Mesenchymal stem cell (in vitro differentiated cells and primary cell): ENCODE measurements at regions not wholly inside any gene's neighbourhood (a gene's known extent, or its start where the extent isn't known, plus 50 kb on each side); places are given as distances from the start of the nearest gene placed in this dataset.

Experiments used
- DNase-seq: peaks from one replicate; pipeline ENCODE4 v3.0.0-alpha.2; 2013
- H2AFZ ChIP-seq: one replicate; pipeline ENCODE4 v1.6.1; 2013; ENCODE audit warnings: low read depth, mild to moderate bottlenecking, control low read depth, inconsistent platforms, low read length, moderate library complexity
- H2AK5ac ChIP-seq: 2 replicates; pipeline ENCODE4 v1.6.1; 2013; ENCODE audit warnings: low read length, moderate library complexity, mild to moderate bottlenecking, inconsistent platforms; ENCODE audit not compliant: severe bottlenecking
- H2BK120ac ChIP-seq: one replicate; pipeline ENCODE4 v1.6.1; 2013; ENCODE audit warnings: low read depth, mild to moderate bottlenecking, inconsistent platforms, low read length, moderate library complexity
- H2BK12ac ChIP-seq, 2 experiments: one replicate each; pipeline ENCODE4 v1.6.1; 2013; ENCODE audit warnings: inconsistent platforms in 2 of 2, low read length in 2 of 2, mild to moderate bottlenecking in 2 of 2, moderate library complexity in 2 of 2, control low read depth in 1 of 2
- H2BK15ac ChIP-seq: one replicate; pipeline ENCODE4 v1.6.1; 2013; ENCODE audit warnings: mild to moderate bottlenecking, low read depth, inconsistent platforms; ENCODE audit not compliant: poor library complexity, severe bottlenecking
- H2BK5ac ChIP-seq: 2 replicates; pipeline ENCODE4 v1.6.1; 2013; ENCODE audit warnings: low read depth, mild to moderate bottlenecking, low read length, control low read depth, inconsistent platforms; ENCODE audit not compliant: poor library complexity, severe bottlenecking
- H3K14ac ChIP-seq, 2 experiments: one replicate each; pipeline ENCODE4 v1.6.1; 2013; ENCODE audit warnings: inconsistent platforms in 2 of 2, low read length in 2 of 2, control low read depth in 1 of 2, mild to moderate bottlenecking in 1 of 2, moderate library complexity in 1 of 2
- H3K18ac ChIP-seq, 2 experiments: one replicate each; pipeline ENCODE4 v1.6.1; 2013; ENCODE audit warnings: inconsistent platforms in 2 of 2, low read length in 2 of 2, control low read depth in 1 of 2, low read depth in 1 of 2, mild to moderate bottlenecking in 1 of 2
- H3K23ac ChIP-seq, 2 experiments: one replicate each; pipeline ENCODE4 v1.6.1; 2013; ENCODE audit warnings: inconsistent platforms in 2 of 2, low read length in 2 of 2, mild to moderate bottlenecking in 2 of 2, moderate library complexity in 2 of 2, control low read depth in 1 of 2
- H3K27ac ChIP-seq: 2 replicates; pipeline ENCODE4 v1.5.1; 2013; ENCODE audit warnings: mild to moderate bottlenecking, moderate library complexity, low read length, control low read depth, inconsistent platforms; ENCODE audit not compliant: poor library complexity, severe bottlenecking
- H3K27me3 ChIP-seq, 2 experiments: 2 replicates each; pipeline versions ENCODE4 v1.6.1 to v1.7.0; 2013; ENCODE audit warnings: low read length in 2 of 2, mild to moderate bottlenecking in 2 of 2, moderate library complexity in 2 of 2, control low read depth in 1 of 2, inconsistent platforms in 1 of 2; ENCODE audit not compliant: control insufficient read depth in 1 of 2, insufficient read depth in 1 of 2
- H3K36me3 ChIP-seq, 2 experiments: 2 replicates each; pipeline versions ENCODE4 v1.6.1 to v1.7.0; 2013; ENCODE audit warnings: low read length in 2 of 2, control low read depth in 1 of 2, inconsistent platforms in 1 of 2, low read depth in 1 of 2, mild to moderate bottlenecking in 1 of 2; ENCODE audit not compliant: insufficient read depth in 2 of 2, control insufficient read depth in 1 of 2
- H3K4ac ChIP-seq, 2 experiments: one replicate each; pipeline ENCODE4 v1.6.1; 2013; ENCODE audit warnings: inconsistent platforms in 2 of 2, low read length in 2 of 2, mild to moderate bottlenecking in 2 of 2, moderate library complexity in 2 of 2, control low read depth in 1 of 2, low read depth in 1 of 2
- H3K4me1 ChIP-seq: 2 replicates; pipeline ENCODE4 v1.6.1; 2013; ENCODE audit warnings: low read depth, low read length, control low read depth; ENCODE audit not compliant: control insufficient read depth, insufficient read depth
- H3K4me2 ChIP-seq: 2 replicates; pipeline ENCODE4 v1.6.1; 2013; ENCODE audit warnings: low read length, mild to moderate bottlenecking, inconsistent platforms; ENCODE audit not compliant: poor library complexity, severe bottlenecking
- H3K4me3 ChIP-seq, 2 experiments: 2 replicates each; pipeline versions ENCODE4 v1.5.1 to v1.7.0; 2013; ENCODE audit warnings: low read length in 2 of 2, mild to moderate bottlenecking in 2 of 2, control low read depth in 1 of 2, low read depth in 1 of 2; ENCODE audit not compliant: insufficient read depth in 1 of 2
- H3K79me1 ChIP-seq: replicated peaks from 2 replicates; pipeline ENCODE4 v1.6.1; 2013; ENCODE audit warnings: mild to moderate bottlenecking, control low read depth, low read length, inconsistent platforms; ENCODE audit not compliant: poor library complexity, severe bottlenecking
- H3K9ac ChIP-seq: 2 replicates; pipeline ENCODE4 v1.7.0; 2013; ENCODE audit warnings: mild to moderate bottlenecking, low read length, moderate library complexity
- H3K9me3 ChIP-seq: 2 replicates; pipeline ENCODE4 v1.7.0; 2013; ENCODE audit warnings: mild to moderate bottlenecking, low read length; ENCODE audit not compliant: control insufficient read depth
- H4K8ac ChIP-seq: one replicate; pipeline ENCODE4 v1.6.1; 2013; ENCODE audit warnings: inconsistent platforms, mild to moderate bottlenecking, low read length, moderate library complexity
- H4K91ac ChIP-seq: one replicate; pipeline ENCODE4 v1.6.1; 2013; ENCODE audit warnings: mild to moderate bottlenecking, low read length, inconsistent platforms
- WGBS: methylation state at CpG from one replicate; pipeline ENCODE4 v1.1.7; 2013; ENCODE audit warnings: mixed read lengths; 5-methylcytosine and 5-hydroxymethylcytosine counted together

DNA sequence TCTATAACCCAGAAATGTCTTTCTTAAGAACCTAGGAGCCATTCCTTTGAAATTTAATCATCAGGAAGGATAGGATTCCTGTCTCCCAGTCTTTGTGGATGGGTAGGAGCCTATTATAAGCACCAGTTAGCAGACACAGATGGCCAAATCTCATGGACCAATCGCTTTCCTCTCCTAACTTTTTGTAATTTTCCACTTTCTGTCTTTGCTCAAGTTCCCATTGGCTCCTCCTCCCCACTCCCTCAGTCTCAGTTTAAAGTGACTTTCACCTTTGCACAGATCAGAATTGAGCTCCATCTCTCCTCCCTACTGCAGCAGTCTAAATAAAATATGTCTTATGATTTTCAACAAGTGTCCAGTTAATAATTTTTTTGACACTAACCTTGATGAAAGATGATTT, 192.3 kb downstream of the HS3ST3A1 start:
- Histone ChIP-seq H2AK5ac (no peak overlapping the region), H2AFZ (no peak overlapping the region), H4K91ac (no peak overlapping the region), H3K9me3 (no peaks in the 10 kb centered on the region), H2BK12ac (no peak overlapping the region), H3K4me2 (no peak overlapping the region), H2BK5ac (no peak overlapping the region), H3K4me3 (no peak overlapping the region), H3K18ac (no peak overlapping the region), H2BK15ac (no peak overlapping the region), H3K14ac (no peak overlapping the region), H3K9ac (no peak overlapping the region), H3K4me1 (no peaks in the 10 kb centered on the region), H3K4ac (no peak overlapping the region), H3K79me1 (no peaks in the 10 kb centered on the region), H4K8ac (no peak overlapping the region), H3K27me3 (no peaks in the 10 kb centered on the region), H2BK120ac (no peak overlapping the region), H3K27ac (no peak overlapping the region), H3K23ac (no peak overlapping the region), H3K36me3 (no peaks in the 10 kb centered on the region)
- 92% methylated on average over 1 of the region's 1 CpG for WGBS
- no peak for DNase-seq

DNA sequence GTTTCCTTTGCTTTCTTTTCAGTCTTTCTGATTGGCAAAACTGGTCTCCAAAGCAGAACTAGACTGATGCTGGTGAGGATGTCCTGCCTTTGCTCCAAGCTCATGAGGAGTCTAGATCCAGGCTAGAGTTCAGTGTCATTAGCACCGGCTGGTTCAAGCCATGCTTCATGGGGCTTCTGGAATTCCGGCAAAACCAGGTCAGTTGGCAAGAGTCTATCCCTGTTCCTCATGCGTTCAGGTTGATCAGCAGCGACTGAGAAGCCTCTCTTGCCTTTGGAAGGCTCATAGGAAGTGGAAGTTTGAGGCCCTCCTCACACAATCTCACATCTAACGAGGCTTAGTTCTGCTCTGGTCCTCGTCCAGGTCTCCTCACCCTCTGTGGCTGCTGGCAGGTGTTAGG, 194.3 kb downstream of the HS3ST3A1 start:
- no peak overlapping the region for H3K4ac ChIP-seq
- H3K9ac ChIP-seq = no peak overlapping the region
- no peaks in the 10 kb centered on the region for H3K36me3 ChIP-seq
- no peak overlapping the region for H2BK15ac ChIP-seq
- no peak overlapping the region for H4K91ac ChIP-seq
- no peaks in the 10 kb centered on the region for H3K9me3 ChIP-seq
- no peak overlapping the region for H3K14ac ChIP-seq
- no peak overlapping the region for H2BK12ac ChIP-seq
- no peak overlapping the region for H2BK120ac ChIP-seq
- no peak overlapping the region for H3K23ac ChIP-seq
- no peaks in the 10 kb centered on the region for H3K27me3 ChIP-seq
- H3K4me2 ChIP-seq = no peak overlapping the region
- DNase-seq = no peak
- no peaks in the 10 kb centered on the region for H3K4me1 ChIP-seq
- no peak overlapping the region for H2BK5ac ChIP-seq
- no peaks in the 10 kb centered on the region for H3K79me1 ChIP-seq
- no peak overlapping the region for H2AK5ac ChIP-seq
- no peak overlapping the region for H4K8ac ChIP-seq
- H3K27ac ChIP-seq = no peak overlapping the region
- H3K18ac ChIP-seq = no peak overlapping the region
- no peak overlapping the region for H3K4me3 ChIP-seq
- no peak overlapping the region for H2AFZ ChIP-seq
- WGBS = 87% methylated on average over 6 of the region's 6 CpGs

DNA sequence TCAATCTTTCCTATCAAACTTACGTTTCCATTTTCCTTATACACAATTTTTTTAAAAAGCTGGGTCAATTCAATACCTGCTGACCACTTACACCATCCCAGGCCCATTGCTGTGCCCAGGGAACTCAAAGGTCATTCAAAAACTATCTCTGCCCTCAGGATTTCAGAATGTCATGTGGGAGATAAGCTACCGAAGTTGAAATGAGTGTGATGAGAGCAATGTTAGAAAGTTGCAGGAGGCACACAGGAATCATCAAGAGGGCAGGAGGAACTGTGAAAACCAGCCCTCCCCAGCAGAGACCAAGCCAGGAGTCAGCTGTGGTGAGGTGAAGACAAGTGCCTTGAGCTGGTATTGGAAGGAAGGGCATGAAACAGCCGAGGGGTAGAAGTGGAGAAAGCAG, 195.9 kb downstream of the HS3ST3A1 start:
- H3K79me1 ChIP-seq = no peaks in the 10 kb centered on the region
- no peak overlapping the region for H2BK5ac ChIP-seq
- H2AFZ ChIP-seq = no peak overlapping the region
- no peak overlapping the region for H3K14ac ChIP-seq
- no peak overlapping the region for H3K4me2 ChIP-seq
- no peak for DNase-seq
- H3K27me3 ChIP-seq = no peaks in the 10 kb centered on the region
- no peaks in the 10 kb centered on the region for H3K9me3 ChIP-seq
- no peak overlapping the region for H2BK120ac ChIP-seq
- H3K23ac ChIP-seq = no peak overlapping the region
- H3K4ac ChIP-seq = no peak overlapping the region
- H3K27ac ChIP-seq = no peak overlapping the region
- no peak overlapping the region for H3K18ac ChIP-seq
- no peak overlapping the region for H3K4me3 ChIP-seq
- no peaks in the 10 kb centered on the region for H3K4me1 ChIP-seq
- H2BK15ac ChIP-seq = no peak overlapping the region
- H3K36me3 ChIP-seq = no peaks in the 10 kb centered on the region
- H2BK12ac ChIP-seq = peak overlapping the region in 1 of 2 experiments; percentile 61
- 60% methylated on average over 3 of the region's 3 CpGs for WGBS
- no peak overlapping the region for H3K9ac ChIP-seq
- H4K8ac ChIP-seq = no peak overlapping the region
- H4K91ac ChIP-seq = no peak overlapping the region
- H2AK5ac ChIP-seq = no peak overlapping the region

DNA sequence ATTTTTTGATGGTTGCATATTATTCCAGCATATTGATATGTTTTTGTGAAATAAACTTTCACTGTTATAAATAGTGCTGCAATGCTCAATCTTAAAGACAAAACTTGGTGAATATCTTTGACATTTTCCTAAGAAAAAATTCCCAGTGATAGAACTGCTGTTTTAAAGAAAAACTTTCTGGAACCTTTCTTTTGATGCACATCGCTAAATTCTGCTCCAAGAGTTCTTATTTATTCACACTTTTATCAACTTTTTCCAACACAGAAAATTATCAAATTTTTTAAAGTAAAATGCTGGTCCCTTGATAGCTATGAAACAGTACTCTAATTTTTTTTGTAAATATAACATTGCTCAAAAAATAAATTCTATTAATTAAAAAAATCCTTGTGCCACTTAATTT, 196.6 kb downstream of the HS3ST3A1 start:
- WGBS = 100% methylated on average over 1 of the region's 1 CpG
- H3K18ac ChIP-seq = no peak overlapping the region
- H3K4me2 ChIP-seq = no peak overlapping the region
- no peaks in the 10 kb centered on the region for H3K27me3 ChIP-seq
- no peak for DNase-seq
- no peak overlapping the region for H3K4ac ChIP-seq
- H3K14ac ChIP-seq = no peak overlapping the region
- no peak overlapping the region for H3K9ac ChIP-seq
- H2BK5ac ChIP-seq = no peak overlapping the region
- H4K8ac ChIP-seq = no peak overlapping the region
- no peak overlapping the region for H3K27ac ChIP-seq
- H3K4me3 ChIP-seq = no peak overlapping the region
- no peaks in the 10 kb centered on the region for H3K79me1 ChIP-seq
- H3K4me1 ChIP-seq = no peaks in the 10 kb centered on the region
- H2BK12ac ChIP-seq = no peak overlapping the region
- H3K23ac ChIP-seq = no peak overlapping the region
- H2AFZ ChIP-seq = no peak overlapping the region
- H3K9me3 ChIP-seq = no peaks in the 10 kb centered on the region
- no peak overlapping the region for H4K91ac ChIP-seq
- H2BK120ac ChIP-seq = no peak overlapping the region
- H3K36me3 ChIP-seq = no peaks in the 10 kb centered on the region
- H2BK15ac ChIP-seq = no peak overlapping the region
- H2AK5ac ChIP-seq = no peak overlapping the region
